CD14-positive monocyte (primary cell): ENCODE measurements at regions not wholly inside any gene's neighbourhood (a gene's known extent, or its start where the extent isn't known, plus 50 kb on each side); places are given as distances from the start of the nearest gene placed in this dataset.
A peak's percentile ranks its signal among the peaks of the same experiment; 100 is the strongest.

Source experiments
- DNase-seq, 3 donors: peaks; one replicate each; pipeline ENCODE4 v3.0.0-alpha.2; 2011 to 2022
- H2AFZ ChIP-seq: 2 replicates; pipeline ENCODE4 v1.6.0; 2012; ENCODE audit warnings: mild to moderate bottlenecking, low read depth, low read length, inconsistent platforms; ENCODE audit not compliant: insufficient read depth, poor library complexity, severe bottlenecking
- H3K27ac ChIP-seq, 2 donors: 1 replicate in 1 of 2; 2 replicates in 1 of 2; pipeline ENCODE4 v1.5.1; 2012 to 2013; ENCODE audit warnings: low read length in 2 of 2, control low read depth in 1 of 2, inconsistent platforms in 1 of 2, low read depth in 1 of 2, mild to moderate bottlenecking in 1 of 2
- H3K27me3 ChIP-seq, 2 donors: one replicate each; pipeline versions ENCODE4 v1.6.0 to v1.6.1; 2011 to 2013; ENCODE audit warnings: low read length in 2 of 2; ENCODE audit not compliant: control insufficient read depth in 2 of 2, insufficient read depth in 2 of 2
- H3K36me3 ChIP-seq, 2 donors: replicated peaks in 1 of 2; 1 replicate in 1 of 2; 2 replicates in 1 of 2; pipeline versions ENCODE4 v1.5.1 to v1.6.1; 2012 to 2013; ENCODE audit warnings: low read length in 2 of 2, control low read depth in 1 of 2, inconsistent platforms in 1 of 2, mild to moderate bottlenecking in 1 of 2; ENCODE audit not compliant: insufficient read depth in 2 of 2, control insufficient read depth in 1 of 2
- H3K4me1 ChIP-seq, 2 donors: 1 replicate in 1 of 2; 2 replicates in 1 of 2; pipeline versions ENCODE4 v1.5.1 to v1.6.1; 2012 to 2013; ENCODE audit warnings: low read length in 2 of 2, control low read depth in 1 of 2, inconsistent platforms in 1 of 2, mild to moderate bottlenecking in 1 of 2, moderate library complexity in 1 of 2; ENCODE audit not compliant: insufficient read depth in 2 of 2, control insufficient read depth in 1 of 2
- H3K4me2 ChIP-seq: replicated peaks from 2 replicates; pipeline ENCODE3; 2012; ENCODE audit warnings: low read length, moderate library complexity, mild to moderate bottlenecking; ENCODE audit not compliant: poor library complexity, severe bottlenecking; ENCODE audit errors: extremely low read depth
- H3K4me3 ChIP-seq, 3 experiments: fragments of 200-600 bp in 1 of 3; sonication (generic) in 1 of 3; replicated peaks in 1 of 3; 1 replicate in 2 of 3; 2 replicates in 1 of 3; pipeline ENCODE4 v1.5.1; 2011 to 2013; ENCODE audit warnings: low read length in 3 of 3, mild to moderate bottlenecking in 3 of 3, control low read depth in 2 of 3, low read depth in 2 of 3, inconsistent platforms in 1 of 3, moderate library complexity in 1 of 3
- H3K79me2 ChIP-seq: 2 replicates; pipeline ENCODE4 v1.6.0; 2012; ENCODE audit warnings: mild to moderate bottlenecking, control low read depth, inconsistent platforms, low read length, moderate library complexity; ENCODE audit not compliant: insufficient read depth
- H3K9ac ChIP-seq: 2 replicates; pipeline ENCODE4 v1.6.0; 2017; ENCODE audit warnings: low read length, mild to moderate bottlenecking; ENCODE audit not compliant: insufficient read depth, poor library complexity, severe bottlenecking
- H3K9me3 ChIP-seq, 2 donors: replicated peaks in 1 of 2; 1 replicate in 1 of 2; 2 replicates in 1 of 2; pipeline versions ENCODE4 v1.5.1 to v1.6.1; 2012 to 2013; ENCODE audit warnings: low read length in 2 of 2, control low read depth in 1 of 2; ENCODE audit not compliant: control insufficient read depth in 1 of 2, insufficient read depth in 1 of 2
- H4K20me1 ChIP-seq: 2 replicates; pipeline ENCODE4 v1.6.0; 2012; ENCODE audit warnings: mild to moderate bottlenecking, low read length, control low read depth, moderate library complexity; ENCODE audit not compliant: insufficient read depth
- H3K27ac Mint-ChIP-seq, 7 donors: one replicate each; pipeline ENCODE4 v1.8.0; 2020; ENCODE audit warnings: mild to moderate bottlenecking in 7 of 7, mixed read lengths in 7 of 7, moderate library complexity in 6 of 7, inconsistent platforms in 2 of 7
- H3K27me3 Mint-ChIP-seq, 3 donors: one replicate each; pipeline ENCODE4 v1.8.0; 2021 to 2022; ENCODE audit warnings: low read depth in 3 of 3, mild to moderate bottlenecking in 3 of 3, mixed read lengths in 3 of 3, moderate library complexity in 3 of 3, inconsistent platforms in 1 of 3
- H3K36me3 Mint-ChIP-seq, 2 donors: one replicate each; pipeline ENCODE4 v1.8.0; 2020; ENCODE audit warnings: mixed read lengths in 2 of 2, inconsistent platforms in 1 of 2, mild to moderate bottlenecking in 1 of 2
- H3K4me1 Mint-ChIP-seq: one replicate; pipeline ENCODE4 v1.8.0; 2020; ENCODE audit warnings: mild to moderate bottlenecking, mixed read lengths
- H3K4me3 Mint-ChIP-seq, 2 donors: one replicate each; pipeline ENCODE4 v1.8.0; 2020; ENCODE audit warnings: mild to moderate bottlenecking in 2 of 2, mixed read lengths in 2 of 2, moderate library complexity in 1 of 2
- H3K9me3 Mint-ChIP-seq, 7 donors: one replicate each; pipeline ENCODE4 v1.8.0; 2020 to 2022; ENCODE audit warnings: mixed read lengths in 7 of 7, mild to moderate bottlenecking in 6 of 7, moderate library complexity in 6 of 7, inconsistent platforms in 2 of 7
- CTCF ChIP-seq: fragments of 200-600 bp; IDR thresholded peaks from one replicate; pipeline ENCODE4 v1.8.0; 2022; ENCODE audit warnings: antibody characterized with exemption, mild to moderate bottlenecking
- WGBS: methylation state at CpG from one replicate; pipeline ENCODE4 v1.1.5; 2013; ENCODE audit warnings: missing lambda C conversion rate; ENCODE audit not compliant: insufficient coverage; 5-methylcytosine and 5-hydroxymethylcytosine counted together
- intact Hi-C, 2 donors: fragments of 100-400 bp; cut with micrococcal nuclease; formaldehyde crosslinking; loops; one replicate each; pipeline versions ENCODE4 v1.15.0 to v1.15.1; 2023

GRCh38 chr3:42031808-42032480 is 59.2 kb upstream of the TRAK1 start:
- no peak overlapping the region for H3K4me3 ChIP-seq
- no peak for TF ChIP-seq CTCF
- peaks cover 93% of the 10 kb centered on the region for H3K79me2 ChIP-seq
- Mint-ChIP-seq H3K4me3 (no peak overlapping the region), H3K27ac (peak overlapping the region in 5 of 7 donors; percentile 23 to 73 (median 47)), H3K9me3 (peaks cover 0 to 4% (median 0%) of the 10 kb centered on the region in 7 donors), H3K27me3 (peaks cover 0 to 3% (median 2%) of the 10 kb centered on the region in 3 donors), H3K36me3 (peaks cover 28 to 37% of the 10 kb centered on the region in 2 donors), H3K4me1 (peaks cover 45% of the 10 kb centered on the region)
- intact Hi-C loops: loop anchor here in 1 of 2 donors (5.0 kb wide), 1 partner anchor 35 kb away; no protein-coding TSS in a partner anchor
- no peaks in the 10 kb centered on the region for H3K27me3 ChIP-seq
- DNase-seq: no peak
- no peaks in the 10 kb centered on the region for H3K9me3 ChIP-seq
- H3K36me3 ChIP-seq: peaks cover 20 to 30% of the 10 kb centered on the region in 2 donors
- H3K4me2 ChIP-seq: no peak overlapping the region
- no peak overlapping the region for H3K27ac ChIP-seq
- no peak overlapping the region for H3K9ac ChIP-seq
- H4K20me1 ChIP-seq: peaks cover 95% of the 10 kb centered on the region
- no peak overlapping the region for H2AFZ ChIP-seq
- H3K4me1 ChIP-seq: peaks cover 15 to 20% of the 10 kb centered on the region in 2 donors
- WGBS: 94% methylated on average over 5 of the region's 8 CpGs

- peaks cover 36 to 46% of the 10 kb centered on the region in 2 donors for H3K4me1 ChIP-seq
- TF ChIP-seq CTCF: no peak
- no peak overlapping the region for H3K4me3 Mint-ChIP-seq
- peaks cover 7 to 9% of the 10 kb centered on the region in 2 donors for H3K36me3 Mint-ChIP-seq
- peaks cover 0 to 4% (median 0%) of the 10 kb centered on the region in 7 donors for H3K9me3 Mint-ChIP-seq
- no peak overlapping the region for H3K27ac ChIP-seq
- no peak overlapping the region for H2AFZ ChIP-seq
- H3K27ac Mint-ChIP-seq: peak overlapping the region in 3 of 7 donors; percentile 1 to 61 (median 19)
- peaks cover 0 to 2% (median 0%) of the 10 kb centered on the region in 3 donors for H3K27me3 Mint-ChIP-seq
- H3K4me2 ChIP-seq: no peak overlapping the region
- H3K4me1 Mint-ChIP-seq: peaks cover 66% of the 10 kb centered on the region
- DNase-seq: no peak
- H3K9me3 ChIP-seq: no peaks in the 10 kb centered on the region
- no peaks in the 10 kb centered on the region for H3K27me3 ChIP-seq
- no peak overlapping the region for H3K4me3 ChIP-seq
- 100% methylated on average over 2 of the region's 2 CpGs for WGBS
- H3K9ac ChIP-seq: no peak overlapping the region
- intact Hi-C loops: no loop called here
- H4K20me1 ChIP-seq: peaks cover 94% of the 10 kb centered on the region
- peaks cover 0 to under 1% of the 10 kb centered on the region in 2 donors for H3K36me3 ChIP-seq
- peaks cover 91% of the 10 kb centered on the region for H3K79me2 ChIP-seq
These were observed 62.7 kb upstream of the TRAK1 start for GRCh38 chr3:42028474-42028873.
